Suprapubic skin (tissue), 4 donors: ENCODE measurements at regions not wholly inside any gene's neighbourhood (a gene's known extent, or its start where the extent isn't known, plus 50 kb on each side); places are given as distances from the start of the nearest gene placed in this dataset.

Experiments
- DNase-seq, 2 donors: peaks; one replicate each; pipeline ENCODE4 v3.0.0-alpha.2; 2019; ENCODE audit warnings: low spot score in 2 of 2
- H3K27ac ChIP-seq: fragments of 200-600 bp; sonication (generic); one replicate; pipeline ENCODE4 v1.5.1; 2019
- H3K27me3 ChIP-seq: fragments of 200-600 bp; sonication (generic); one replicate; pipeline ENCODE4 v1.5.1; 2019
- H3K36me3 ChIP-seq: fragments of 200-600 bp; sonication (generic); one replicate; pipeline ENCODE4 v1.5.1; 2019
- H3K4me1 ChIP-seq: fragments of 200-600 bp; sonication (generic); one replicate; pipeline ENCODE4 v1.5.1; 2019
- H3K4me3 ChIP-seq: fragments of 200-600 bp; sonication (generic); one replicate; pipeline ENCODE4 v1.5.1; 2019; ENCODE audit warnings: mild to moderate bottlenecking
- H3K9me3 ChIP-seq: fragments of 200-600 bp; sonication (generic); one replicate; pipeline ENCODE4 v1.5.1; 2019
- EP300 ChIP-seq: sonication (generic); formaldehyde crosslinking; IDR thresholded peaks from one replicate; pipeline ENCODE4 v1.6.1; 2017; ENCODE audit warnings: antibody characterized with exemption
- POLR2A ChIP-seq, 2 donors: fragments of 450-650 bp; IDR thresholded peaks; one replicate each; pipeline ENCODE4 v1.6.1; 2017; ENCODE audit warnings: antibody characterized with exemption in 2 of 2, mild to moderate bottlenecking in 2 of 2, moderate library complexity in 2 of 2
- POLR2AphosphoS5 ChIP-seq, 3 donors: sonication (generic); formaldehyde crosslinking; IDR thresholded peaks; one replicate each; pipeline ENCODE4 v1.6.1; 2017; ENCODE audit warnings: antibody characterized with exemption in 3 of 3
- WGBS: methylation state at CpG from one replicate; pipeline ENCODE4 v1.1.5; 2018; 5-methylcytosine and 5-hydroxymethylcytosine counted together
- TF ChIP-seq, protein P1 (sequence below), 2 donors: fragments of 200-600 bp in 1 of 2; fragments of 450-650 bp in 1 of 2; sonication (generic) in 1 of 2; IDR thresholded peaks; one replicate each; pipeline ENCODE4 v1.5.1; 2016 to 2019; ENCODE audit warnings: antibody characterized with exemption in 2 of 2, mild to moderate bottlenecking in 1 of 2, moderate library complexity in 1 of 2

DNA sequence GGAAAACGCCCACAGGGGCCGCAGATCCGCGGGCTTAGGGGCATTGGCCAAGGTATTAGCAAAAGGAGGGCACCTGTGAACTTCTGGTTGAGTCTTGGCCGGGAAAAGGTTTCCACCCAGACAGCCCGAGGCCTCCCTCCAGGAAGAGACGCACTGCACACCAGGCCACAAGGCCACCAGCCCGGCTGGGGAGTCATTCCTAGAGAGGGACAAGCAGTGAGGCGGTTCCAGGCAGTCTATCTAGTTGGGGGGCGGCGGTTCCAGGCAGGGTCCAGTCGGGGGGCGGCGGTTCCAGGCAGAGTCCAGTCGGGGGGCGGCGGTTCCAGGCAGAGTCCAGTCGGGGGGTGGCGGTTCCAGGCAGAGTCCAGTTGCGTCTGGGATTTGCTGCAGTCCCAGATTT, 518.5 kb downstream of the GLRX3 start:
- Histone ChIP-seq H3K4me1 (no peaks in the 10 kb centered on the region), H3K9me3 (no peaks in the 10 kb centered on the region), H3K36me3 (no peaks in the 10 kb centered on the region), H3K27me3 (peaks cover 4% of the 10 kb centered on the region), H3K27ac (no peak overlapping the region), H3K4me3 (no peak overlapping the region)
- no peak for TF ChIP-seq POLR2A (IDR thresholded peaks at IDR 0.05)
- TF ChIP-seq, protein P1, sequence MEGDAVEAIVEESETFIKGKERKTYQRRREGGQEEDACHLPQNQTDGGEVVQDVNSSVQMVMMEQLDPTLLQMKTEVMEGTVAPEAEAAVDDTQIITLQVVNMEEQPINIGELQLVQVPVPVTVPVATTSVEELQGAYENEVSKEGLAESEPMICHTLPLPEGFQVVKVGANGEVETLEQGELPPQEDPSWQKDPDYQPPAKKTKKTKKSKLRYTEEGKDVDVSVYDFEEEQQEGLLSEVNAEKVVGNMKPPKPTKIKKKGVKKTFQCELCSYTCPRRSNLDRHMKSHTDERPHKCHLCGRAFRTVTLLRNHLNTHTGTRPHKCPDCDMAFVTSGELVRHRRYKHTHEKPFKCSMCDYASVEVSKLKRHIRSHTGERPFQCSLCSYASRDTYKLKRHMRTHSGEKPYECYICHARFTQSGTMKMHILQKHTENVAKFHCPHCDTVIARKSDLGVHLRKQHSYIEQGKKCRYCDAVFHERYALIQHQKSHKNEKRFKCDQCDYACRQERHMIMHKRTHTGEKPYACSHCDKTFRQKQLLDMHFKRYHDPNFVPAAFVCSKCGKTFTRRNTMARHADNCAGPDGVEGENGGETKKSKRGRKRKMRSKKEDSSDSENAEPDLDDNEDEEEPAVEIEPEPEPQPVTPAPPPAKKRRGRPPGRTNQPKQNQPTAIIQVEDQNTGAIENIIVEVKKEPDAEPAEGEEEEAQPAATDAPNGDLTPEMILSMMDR (IDR thresholded peaks at IDR 0.05), result no peak
- TF ChIP-seq EP300, result no peak
- TF ChIP-seq POLR2AphosphoS5 (IDR thresholded peaks at IDR 0.05), result no peak
- DNase-seq, result no peak
- WGBS, result 87% methylated on average over 6 of the region's 20 CpGs

DNA sequence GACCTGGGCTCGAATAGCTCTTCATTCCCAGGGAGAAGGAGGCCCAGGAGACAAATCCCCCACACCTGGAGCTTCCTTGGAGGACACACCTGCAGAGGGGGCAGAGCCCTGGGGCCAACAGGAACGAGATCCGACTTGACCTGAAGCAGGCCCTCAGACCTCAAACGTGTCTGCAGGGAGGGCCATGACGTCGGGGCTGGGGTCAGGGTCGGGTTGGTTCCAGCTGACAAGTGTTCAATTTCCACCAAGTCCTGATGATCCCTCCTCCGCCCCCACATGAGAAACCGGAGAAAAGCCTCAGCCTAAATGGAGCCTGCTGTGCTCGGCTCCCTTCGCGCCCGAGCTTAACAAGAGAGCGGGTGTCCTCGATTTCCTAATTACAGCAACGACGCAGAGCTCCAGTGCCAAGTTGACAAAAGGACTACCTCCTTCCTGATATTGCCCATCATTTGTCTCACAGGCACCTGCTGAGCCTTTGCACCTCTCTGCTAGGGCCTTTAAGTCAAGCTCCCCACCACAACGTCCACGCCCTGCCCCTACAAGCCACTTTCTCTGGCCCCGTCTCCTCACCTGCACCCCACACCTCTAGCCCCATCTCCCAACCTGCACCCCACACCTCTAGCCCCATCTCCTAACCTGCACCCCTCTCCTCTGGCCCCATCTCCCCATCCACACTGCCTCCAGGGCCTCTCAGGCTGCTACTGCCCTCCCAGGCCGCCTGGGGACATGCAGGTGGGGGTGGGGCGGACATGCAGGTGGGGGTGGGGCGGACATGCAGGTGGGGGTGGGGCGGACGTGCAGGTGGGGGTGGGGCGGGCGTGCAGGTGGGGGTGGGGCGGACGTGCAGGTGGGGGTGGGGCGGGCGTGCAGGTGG, 519.4 kb downstream of the GLRX3 start:
- Histone ChIP-seq H3K27ac (no peak overlapping the region), H3K27me3 (peaks cover 4% of the 10 kb centered on the region), H3K36me3 (no peaks in the 10 kb centered on the region), H3K4me1 (no peaks in the 10 kb centered on the region), H3K4me3 (no peak overlapping the region), H3K9me3 (no peaks in the 10 kb centered on the region)
- TF ChIP-seq, protein P1 (IDR thresholded peaks at IDR 0.05), result no peak
- TF ChIP-seq EP300 (no peak), POLR2AphosphoS5 (IDR thresholded peaks at IDR 0.05) (no peak), POLR2A (IDR thresholded peaks at IDR 0.05) (no peak)
- 85% methylated on average over 15 of the region's 31 CpGs for WGBS
- DNase-seq, result no peak

DNA sequence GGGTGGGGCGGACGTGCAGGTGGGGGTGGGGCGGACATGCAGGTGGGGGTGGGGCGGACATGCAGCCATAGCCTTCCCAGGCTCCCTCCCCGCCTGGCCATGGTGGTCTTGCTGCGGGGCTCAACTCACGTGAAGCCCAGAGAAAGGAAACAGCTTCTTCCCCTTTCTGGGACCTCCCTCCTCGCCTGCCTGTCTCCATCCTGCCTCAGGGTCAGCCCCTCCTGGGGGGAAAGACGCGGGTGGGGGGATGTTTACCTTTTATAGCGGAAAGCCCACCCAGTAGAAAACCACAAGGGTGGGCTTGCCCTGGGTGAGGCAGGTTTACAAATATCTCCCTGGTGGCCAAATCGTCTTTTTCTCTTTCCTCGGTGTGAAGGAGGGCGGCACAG, 520.0 kb downstream of the GLRX3 start:
- Histone ChIP-seq H3K27me3 (peaks cover 4% of the 10 kb centered on the region), H3K36me3 (no peaks in the 10 kb centered on the region), H3K4me3 (no peak overlapping the region), H3K9me3 (no peaks in the 10 kb centered on the region), H3K4me1 (no peaks in the 10 kb centered on the region), H3K27ac (no peak overlapping the region)
- WGBS, result 52% methylated on average over 10 of the region's 14 CpGs
- TF ChIP-seq POLR2AphosphoS5 (IDR thresholded peaks at IDR 0.05), result no peak
- TF ChIP-seq POLR2A (IDR thresholded peaks at IDR 0.05), result no peak
- no peak for TF ChIP-seq EP300
- TF ChIP-seq, protein P1 (IDR thresholded peaks at IDR 0.05), result no peak
- DNase-seq, result no peak

DNA sequence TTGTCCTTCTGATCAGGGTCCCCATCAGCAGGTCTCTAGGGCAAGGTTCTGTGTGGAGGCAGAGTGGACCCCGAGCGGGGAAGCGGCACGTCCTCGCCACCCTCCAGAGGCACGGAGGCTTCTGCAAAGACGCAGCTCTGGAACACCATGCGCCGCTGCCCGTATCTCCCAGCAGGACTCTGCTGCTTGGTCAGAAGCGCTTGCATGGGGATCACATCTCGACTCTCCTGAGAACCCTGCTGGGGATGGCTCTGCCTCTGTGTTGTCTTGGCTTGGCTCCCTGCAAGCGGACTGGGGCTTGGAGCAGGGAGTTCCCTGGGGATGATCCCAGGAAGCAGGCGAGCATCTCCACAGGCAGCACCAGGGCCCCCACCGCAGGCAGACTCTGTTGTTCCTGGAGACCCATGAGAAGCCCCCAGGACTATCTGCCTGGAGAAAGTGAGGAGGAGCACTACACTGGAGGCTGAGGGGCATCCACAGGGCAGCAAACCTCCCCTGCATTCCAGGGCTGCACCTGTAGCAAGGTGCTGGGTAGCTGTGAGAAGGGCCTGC, 520.5 kb downstream of the GLRX3 start:
- no peaks in the 10 kb centered on the region for H3K4me1 ChIP-seq
- WGBS, result 85% methylated on average over 6 of the region's 15 CpGs
- H3K4me3 ChIP-seq, result no peak overlapping the region
- no peaks in the 10 kb centered on the region for H3K36me3 ChIP-seq
- peaks cover 4% of the 10 kb centered on the region for H3K27me3 ChIP-seq
- no peak overlapping the region for H3K27ac ChIP-seq
- no peaks in the 10 kb centered on the region for H3K9me3 ChIP-seq
- DNase-seq, result no peak
- TF ChIP-seq, protein P1 (IDR thresholded peaks at IDR 0.05), result no peak
- TF ChIP-seq EP300 (no peak), POLR2A (IDR thresholded peaks at IDR 0.05) (no peak), POLR2AphosphoS5 (IDR thresholded peaks at IDR 0.05) (no peak)

DNA sequence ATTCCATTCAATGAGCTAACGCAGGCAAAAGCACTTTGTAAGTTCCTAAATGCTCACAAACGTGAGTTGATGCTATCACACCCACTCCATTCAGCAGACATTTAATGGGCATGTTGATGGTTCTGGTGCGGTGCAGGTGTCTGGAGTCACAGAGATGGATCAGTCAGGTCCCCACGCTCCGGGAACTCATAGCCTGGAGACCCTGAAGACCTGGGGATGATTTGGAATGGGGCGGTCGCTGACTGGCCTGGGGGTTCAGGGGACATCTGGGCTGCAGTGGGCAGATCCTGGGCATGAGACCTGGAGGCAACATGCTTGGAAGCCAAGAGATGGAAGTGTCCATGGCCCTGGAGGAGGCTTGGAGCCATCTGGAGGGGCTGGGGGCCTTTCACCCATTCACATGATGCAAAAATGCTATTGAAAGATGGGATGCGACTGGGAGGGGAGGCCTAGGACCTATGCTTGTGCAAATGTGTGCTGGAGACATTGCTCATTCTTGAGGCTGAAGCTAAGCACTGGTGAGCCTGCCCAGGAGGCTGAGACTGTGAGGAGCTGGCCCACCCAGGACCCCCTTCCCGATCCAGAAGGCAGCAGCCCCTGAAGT, 522.6 kb downstream of the GLRX3 start:
- Histone ChIP-seq H3K27me3 (peaks cover 4% of the 10 kb centered on the region), H3K4me1 (no peaks in the 10 kb centered on the region), H3K9me3 (no peaks in the 10 kb centered on the region), H3K36me3 (no peaks in the 10 kb centered on the region), H3K27ac (no peak overlapping the region), H3K4me3 (no peak overlapping the region)
- DNase-seq, result no peak
- TF ChIP-seq EP300 (no peak), POLR2AphosphoS5 (IDR thresholded peaks at IDR 0.05) (no peak)
- WGBS, result 81% methylated on average over 9 of the region's 9 CpGs
